GM18858 (cell line): ENCODE measurements at regions not wholly inside any gene's neighbourhood (a gene's known extent, or its start where the extent isn't known, plus 50 kb on each side); places are given as distances from the start of the nearest gene placed in this dataset.

Source experiments
- ATAC-seq: cut with Tn5 transposase; IDR thresholded peaks from one replicate; pipeline ENCODE4 v1.9.1; 2021; ENCODE audit not compliant: unreplicated experiment

- ATAC-seq = no peak
Observed at GRCh38 chr7:21357151-21358097, 70.5 kb upstream of the SP4 start.

GRCh38 chr7:21358648-21359047 is 69.2 kb upstream of the SP4 start:
- ATAC-seq = no peak

DNA sequence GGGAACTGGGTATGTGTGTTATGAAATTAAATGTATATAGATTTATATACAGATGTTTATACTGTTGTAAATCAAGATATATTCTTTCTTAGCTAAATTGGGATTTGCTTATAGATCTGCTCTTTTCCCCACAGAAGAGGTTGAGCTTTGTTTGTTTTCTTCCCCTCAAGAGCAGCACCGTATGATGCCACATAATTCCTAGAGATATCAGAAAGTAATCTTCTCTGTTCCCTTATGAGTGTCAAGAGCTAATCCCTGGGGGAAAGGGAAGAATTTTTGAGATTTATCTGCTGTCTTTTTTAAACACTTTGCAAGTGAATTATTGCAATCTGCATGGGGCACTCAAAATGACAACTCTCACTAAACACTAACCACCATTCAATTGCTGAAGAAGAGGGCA is 68.7 kb upstream of the SP4 start:
- ATAC-seq = no peak

- no peak for ATAC-seq
Observed at GRCh38 chr7:21361413-21362125, 66.3 kb upstream of the SP4 start.

GRCh38 chr7:21364801-21365271 is 63.0 kb upstream of the SP4 start:
- ATAC-seq = peak; percentile 79

- no peak for ATAC-seq
Observed at GRCh38 chr7:21365866-21366624, 61.8 kb upstream of the SP4 start.

DNA sequence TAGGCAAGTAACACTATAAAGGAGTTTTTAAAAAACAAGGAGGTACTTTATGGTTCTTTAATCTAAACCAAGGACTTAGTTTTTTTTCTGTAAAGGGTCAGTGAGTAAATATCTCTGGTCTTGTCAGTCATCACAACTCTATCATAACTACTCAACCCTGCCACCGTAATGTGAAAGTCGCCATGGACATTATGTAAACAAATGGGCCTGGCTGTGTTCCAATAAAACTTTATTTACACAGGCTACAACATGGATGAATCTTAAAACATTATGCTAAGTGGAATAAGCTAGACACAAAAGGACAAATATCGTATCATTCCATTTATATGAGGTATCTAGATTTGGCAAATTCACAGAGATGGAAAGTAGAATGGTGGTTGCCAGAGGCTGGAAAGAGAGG is 60.8 kb upstream of the SP4 start:
- ATAC-seq = no peak

DNA sequence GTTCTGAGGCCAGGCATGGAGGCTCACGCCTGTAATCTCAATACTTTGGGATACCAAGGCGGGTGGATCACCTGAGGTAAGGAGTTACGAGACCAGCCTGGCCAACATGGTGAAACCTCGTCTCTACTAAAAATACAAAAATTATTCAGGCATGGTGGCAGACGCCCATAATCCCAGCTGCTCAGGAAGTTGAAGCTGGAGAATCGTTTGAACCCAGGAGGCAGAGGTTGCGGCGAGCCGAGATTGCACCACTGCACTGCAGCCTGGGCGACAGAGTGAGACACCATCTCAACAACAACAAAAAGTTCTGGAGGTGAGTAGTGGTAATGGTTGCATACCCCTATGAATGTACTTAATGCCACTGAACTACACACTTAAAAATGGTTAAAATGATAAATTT is 60.3 kb upstream of the SP4 start:
- ATAC-seq = no peak

DNA sequence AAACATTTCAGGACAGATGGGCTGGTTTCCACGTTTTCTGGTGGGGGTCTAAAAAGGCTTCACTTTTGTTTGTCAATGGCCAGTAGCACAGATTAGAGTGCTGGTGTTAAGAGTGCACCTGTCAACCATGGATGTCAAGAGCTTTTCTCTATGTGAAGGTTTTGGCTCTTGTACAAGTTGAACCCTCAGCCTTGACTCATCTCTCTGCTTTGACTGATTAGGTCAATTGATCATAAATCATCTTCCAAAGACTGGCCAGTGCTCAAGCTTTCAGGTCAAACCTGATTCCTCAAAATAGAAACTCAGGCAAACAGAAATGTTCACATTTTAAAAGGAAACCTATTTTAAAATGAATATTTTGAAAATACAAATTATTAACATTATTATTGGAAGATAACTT is 59.6 kb upstream of the SP4 start:
- no peak for ATAC-seq

DNA sequence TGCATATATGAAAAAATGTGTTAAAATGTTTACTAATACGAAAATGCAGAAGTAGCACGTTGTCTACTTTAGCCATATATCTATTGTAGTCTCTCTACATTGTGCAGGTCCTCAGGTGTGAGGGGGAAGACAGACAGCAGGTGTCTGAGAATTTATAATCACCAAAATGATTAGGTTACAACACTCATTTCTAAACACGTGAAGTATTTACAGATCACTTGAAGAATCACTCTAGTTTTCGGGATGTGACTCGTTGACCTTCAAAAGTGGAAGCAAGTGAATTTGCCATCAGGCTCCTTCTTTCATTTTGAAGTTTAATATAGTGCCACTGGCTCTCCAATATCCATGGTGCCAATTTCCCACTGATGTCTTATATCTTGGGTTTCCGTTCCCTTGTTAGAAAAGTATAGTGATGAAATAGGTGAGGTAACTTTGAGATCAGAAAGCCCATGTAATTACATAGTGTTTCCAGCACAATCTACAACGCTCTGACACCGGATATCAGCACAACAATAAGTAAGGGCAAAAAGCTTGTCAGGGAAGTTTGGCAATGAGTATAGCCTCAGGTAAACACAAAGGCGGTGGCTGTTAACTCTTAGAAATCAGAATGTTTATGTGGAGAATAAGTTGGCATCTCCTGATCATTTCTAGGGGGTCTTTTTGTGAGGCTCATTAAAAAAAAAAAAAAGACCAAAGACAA is 57.5 kb upstream of the SP4 start:
- ATAC-seq = no peak

DNA sequence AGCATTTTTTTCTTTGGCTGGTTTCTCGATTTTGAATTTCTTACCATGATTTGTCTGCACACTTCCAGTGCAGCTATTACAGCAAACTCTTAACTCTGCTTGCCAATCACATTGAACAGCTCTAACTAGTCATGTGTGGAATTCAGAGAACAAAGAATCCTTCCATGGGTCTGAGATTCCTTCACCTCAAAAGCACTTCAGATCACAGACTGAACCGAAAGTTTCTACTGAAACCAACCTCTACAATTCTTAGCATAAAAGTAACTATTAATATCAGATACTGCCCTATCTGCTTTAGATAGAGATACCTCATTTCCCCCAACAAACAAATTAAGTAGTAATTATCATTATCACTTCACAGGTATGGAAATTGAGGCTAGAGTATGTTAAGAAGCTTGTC is 56.5 kb upstream of the SP4 start:
- ATAC-seq = peak; percentile 76

DNA sequence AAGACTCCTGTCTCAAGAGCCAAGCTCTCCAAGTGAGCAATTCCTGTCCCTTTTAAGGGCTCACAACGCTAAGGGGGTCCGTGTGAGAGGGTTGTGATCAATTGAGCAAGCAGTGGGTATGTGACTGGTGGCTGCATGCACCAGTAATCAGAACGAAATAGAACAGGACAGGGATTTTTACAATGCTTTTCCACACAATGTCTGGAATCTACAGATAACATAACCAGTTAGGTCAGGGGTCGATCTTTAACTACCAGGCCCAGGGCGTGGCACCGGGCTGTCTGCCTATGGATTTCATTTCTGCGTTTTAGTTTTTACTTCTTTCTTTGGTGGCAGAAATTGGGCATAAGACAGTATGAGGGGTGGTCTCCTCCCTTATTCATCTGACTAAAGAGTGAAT is 54.9 kb upstream of the SP4 start:
- no peak for ATAC-seq

- ATAC-seq = no peak
Observed at GRCh38 chr7:21374134-21374533, 53.7 kb upstream of the SP4 start.

DNA sequence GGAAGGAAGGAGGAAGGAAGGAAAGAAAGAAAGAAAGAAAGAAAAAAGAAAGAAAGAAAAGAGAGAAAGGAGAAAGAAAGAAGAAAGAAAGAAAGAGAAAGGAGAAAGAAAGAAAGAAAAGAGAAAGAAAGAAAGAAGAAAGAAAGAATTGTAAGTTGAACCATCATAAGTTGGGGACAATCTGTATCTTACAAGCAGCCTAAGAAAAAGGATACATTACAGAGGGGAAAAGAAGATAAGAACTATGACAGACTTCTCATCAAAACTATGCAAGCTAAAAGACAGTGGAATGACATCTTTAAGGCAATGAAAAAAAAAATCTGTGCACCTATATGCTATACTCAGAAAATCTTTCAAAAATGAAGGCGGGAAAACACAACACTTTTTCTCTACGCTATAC is 50.3 kb upstream of the SP4 start:
- no peak for ATAC-seq
